Spleen (tissue), 11 donors: ENCODE measurements at regions not wholly inside any gene's neighbourhood (a gene's known extent, or its start where the extent isn't known, plus 50 kb on each side); places are given as distances from the start of the nearest gene placed in this dataset.

ENCODE experiments used
- DNase-seq: peaks from one replicate; pipeline ENCODE4 v3.0.0-alpha.2; 2020
- H3K27ac ChIP-seq, 8 donors: fragments of 200-600 bp; sonication (generic) in 7 of 8; 1 replicate in 4 of 8; 2 replicates in 4 of 8; pipeline versions ENCODE4 v1.5.0 to v1.8.0; 2016 to 2021; ENCODE audit warnings: inconsistent platforms in 4 of 8, mild to moderate bottlenecking in 4 of 8, moderate library complexity in 1 of 8
- H3K27me3 ChIP-seq, 7 donors: fragments of 200-600 bp; sonication (generic) in 6 of 7; replicated peaks in 1 of 7; 1 replicate in 4 of 7; 2 replicates in 3 of 7; pipeline versions ENCODE4 v1.5.0 to v1.8.0; 2016 to 2021; ENCODE audit warnings: inconsistent platforms in 3 of 7, mild to moderate bottlenecking in 1 of 7
- H3K36me3 ChIP-seq, 6 donors: fragments of 200-600 bp; sonication (generic) in 5 of 6; 1 replicate in 4 of 6; 2 replicates in 2 of 6; pipeline versions ENCODE4 v1.5.0 to v1.8.0; 2016 to 2021; ENCODE audit warnings: inconsistent platforms in 2 of 6
- H3K4me1 ChIP-seq, 6 donors: fragments of 200-600 bp; sonication (generic) in 5 of 6; 1 replicate in 3 of 6; 2 replicates in 3 of 6; pipeline versions ENCODE4 v1.5.0 to v1.8.0; 2016 to 2021; ENCODE audit warnings: inconsistent platforms in 3 of 6
- H3K4me3 ChIP-seq, 8 donors: fragments of 200-600 bp; sonication (generic) in 7 of 8; 1 replicate in 4 of 8; 2 replicates in 4 of 8; pipeline versions ENCODE4 v1.5.0 to v1.8.0; 2016 to 2021; ENCODE audit warnings: inconsistent platforms in 4 of 8, mild to moderate bottlenecking in 4 of 8, moderate library complexity in 2 of 8
- H3K9me3 ChIP-seq, 8 donors: fragments of 200-600 bp; sonication (generic) in 7 of 8; 1 replicate in 4 of 8; 2 replicates in 4 of 8; pipeline versions ENCODE4 v1.5.0 to v1.8.0; 2016 to 2021; ENCODE audit warnings: inconsistent platforms in 4 of 8
- POLR2A ChIP-seq, 3 donors: fragments of 450-650 bp; IDR thresholded peaks; one replicate each; pipeline ENCODE4 v1.5.1; 2017; ENCODE audit warnings: antibody characterized with exemption in 3 of 3, mild to moderate bottlenecking in 1 of 3
- POLR2AphosphoS5 ChIP-seq, 3 donors: sonication (generic); formaldehyde crosslinking; IDR thresholded peaks; one replicate each; pipeline ENCODE4 v1.5.1; 2017; ENCODE audit warnings: antibody characterized with exemption in 3 of 3
- WGBS, 5 donors: extraction: QIAGEN DNeasy Blood & Tissue Kit in 3 of 5; methylation state at CpG; one replicate each; pipeline versions ENCODE4 v1.1.5 to v1.1.7; 2013 to 2018; 5-methylcytosine and 5-hydroxymethylcytosine counted together
- intact Hi-C: fragments of 100-400 bp; cut with DNase I; formaldehyde crosslinking; loops from one replicate; pipeline ENCODE4 v1.15.0; 2023; ENCODE audit warnings: low total_unique reads
- TF ChIP-seq, protein P1 (sequence below), 11 experiments: fragments of 200-600 bp in 7 of 11; fragments of 450-650 bp in 4 of 11; sonication (generic) in 4 of 11; IDR thresholded peaks in 8 of 11; conservative IDR thresholded peaks in 3 of 11; 1 replicate in 7 of 11; 2 replicates in 4 of 11; pipeline versions ENCODE4 v1.4.0 to v1.8.0; 2016 to 2021; ENCODE audit warnings: antibody characterized with exemption in 11 of 11, inconsistent platforms in 4 of 11, mild to moderate bottlenecking in 1 of 11
- donor health status: healthy with polysubstance abuse.
- donor health status: DM: no; HTN: no; CAD: no; lungs with moderate emphysema.
- donor health status: DM: no; HTN: no; CAD: no.
- donor health status: Bipolar disorder and iron deficiency.
- donor health status: healthy.
- donor health status: DM: no; HTN: no; CAD: no.
- donor health status: DM: yes; HTN: yes; CAD: no.

DNA sequence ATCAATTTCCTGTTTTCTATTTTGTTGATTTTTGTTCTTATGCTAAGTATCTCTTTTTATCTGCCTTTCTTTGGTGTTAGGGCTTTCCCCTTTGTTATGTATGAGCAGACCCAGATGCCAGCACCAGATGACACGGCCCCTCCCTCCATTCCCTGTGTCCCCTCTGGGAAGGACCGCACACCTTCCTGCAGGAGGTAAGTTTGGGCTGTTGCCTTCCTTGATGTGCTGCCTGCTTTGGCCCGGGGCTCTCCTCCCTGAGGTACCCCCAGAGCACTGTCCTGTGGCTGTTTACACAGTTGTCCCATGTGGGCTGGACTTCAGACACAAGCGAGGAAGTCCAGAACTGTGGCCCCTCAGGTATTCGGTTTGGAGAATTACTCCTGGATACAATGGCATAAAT is 343.8 kb upstream of the IRX1 start:
- no peak overlapping the region for H3K27ac ChIP-seq
- no peak for DNase-seq
- H3K4me1 ChIP-seq, result no peaks in the 10 kb centered on the region
- H3K36me3 ChIP-seq, result no peaks in the 10 kb centered on the region
- intact Hi-C loops, result no loop called here
- 32 to 48% (median 38%) methylated on average over 5 of the region's 5 CpGs for WGBS, 5 donors
- H3K9me3 ChIP-seq, result peaks cover 0 to 11% (median 0%) of the 10 kb centered on the region in 8 donors
- no peak overlapping the region for H3K4me3 ChIP-seq
- TF ChIP-seq POLR2AphosphoS5 (IDR thresholded peaks at IDR 0.05) (no peak), POLR2A (IDR thresholded peaks at IDR 0.05) (no peak)
- TF ChIP-seq, protein P1, sequence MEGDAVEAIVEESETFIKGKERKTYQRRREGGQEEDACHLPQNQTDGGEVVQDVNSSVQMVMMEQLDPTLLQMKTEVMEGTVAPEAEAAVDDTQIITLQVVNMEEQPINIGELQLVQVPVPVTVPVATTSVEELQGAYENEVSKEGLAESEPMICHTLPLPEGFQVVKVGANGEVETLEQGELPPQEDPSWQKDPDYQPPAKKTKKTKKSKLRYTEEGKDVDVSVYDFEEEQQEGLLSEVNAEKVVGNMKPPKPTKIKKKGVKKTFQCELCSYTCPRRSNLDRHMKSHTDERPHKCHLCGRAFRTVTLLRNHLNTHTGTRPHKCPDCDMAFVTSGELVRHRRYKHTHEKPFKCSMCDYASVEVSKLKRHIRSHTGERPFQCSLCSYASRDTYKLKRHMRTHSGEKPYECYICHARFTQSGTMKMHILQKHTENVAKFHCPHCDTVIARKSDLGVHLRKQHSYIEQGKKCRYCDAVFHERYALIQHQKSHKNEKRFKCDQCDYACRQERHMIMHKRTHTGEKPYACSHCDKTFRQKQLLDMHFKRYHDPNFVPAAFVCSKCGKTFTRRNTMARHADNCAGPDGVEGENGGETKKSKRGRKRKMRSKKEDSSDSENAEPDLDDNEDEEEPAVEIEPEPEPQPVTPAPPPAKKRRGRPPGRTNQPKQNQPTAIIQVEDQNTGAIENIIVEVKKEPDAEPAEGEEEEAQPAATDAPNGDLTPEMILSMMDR (IDR thresholded peaks at IDR 0.05 in 8 of 11, conservative IDR thresholded peaks at IDR 0.05 in 3 of 11), result no peak
- H3K27me3 ChIP-seq, result peaks cover 0 to 4% (median 0%) of the 10 kb centered on the region in 7 donors

- H3K4me1 ChIP-seq, result no peaks in the 10 kb centered on the region
- no peak overlapping the region for H3K4me3 ChIP-seq
- TF ChIP-seq, protein P1 (IDR thresholded peaks at IDR 0.05 in 8 of 11, conservative IDR thresholded peaks at IDR 0.05 in 3 of 11), result no peak
- TF ChIP-seq POLR2AphosphoS5 (IDR thresholded peaks at IDR 0.05) (no peak), POLR2A (IDR thresholded peaks at IDR 0.05) (no peak)
- no peaks in the 10 kb centered on the region for H3K36me3 ChIP-seq
- H3K27me3 ChIP-seq, result peaks cover 0 to 4% (median 0%) of the 10 kb centered on the region in 7 donors
- peaks cover 0 to 19% (median 9%) of the 10 kb centered on the region in 8 donors for H3K9me3 ChIP-seq
- intact Hi-C loops, result no loop called here
- no peak overlapping the region for H3K27ac ChIP-seq
- no peak for DNase-seq
- WGBS, 5 donors, result 54 to 79% (median 64%) methylated on average over 2 of the region's 2 CpGs
These were observed 346.2 kb upstream of the IRX1 start for GRCh38 chr5:3249401-3249800.

GRCh38 chr5:3237276-3237868 is 358.3 kb upstream of the IRX1 start:
- Histone ChIP-seq H3K36me3 (no peaks in the 10 kb centered on the region), H3K4me1 (no peaks in the 10 kb centered on the region), H3K27ac (no peak overlapping the region), H3K27me3 (no peaks in the 10 kb centered on the region), H3K9me3 (peaks cover 0 to 79% (median 28%) of the 10 kb centered on the region in 8 donors), H3K4me3 (no peak overlapping the region)
- TF ChIP-seq, protein P1 (IDR thresholded peaks at IDR 0.05 in 8 of 11, conservative IDR thresholded peaks at IDR 0.05 in 3 of 11), result no peak
- no peak for TF ChIP-seq POLR2A (IDR thresholded peaks at IDR 0.05)
- no peak for TF ChIP-seq POLR2AphosphoS5 (IDR thresholded peaks at IDR 0.05)
- WGBS, 5 donors, result 84 to 92% (median 89%) methylated on average over 8 to 11 of the region's 11 CpGs
- intact Hi-C loops, result no loop called here
- DNase-seq, result no peak

- peaks cover 0 to 51% (median 17%) of the 10 kb centered on the region in 8 donors for H3K9me3 ChIP-seq
- intact Hi-C loops, result no loop called here
- H3K4me1 ChIP-seq, result no peaks in the 10 kb centered on the region
- no peaks in the 10 kb centered on the region for H3K27me3 ChIP-seq
- 92 to 97% (median 94%) methylated on average over 9 of the region's 9 CpGs for WGBS, 5 donors
- H3K36me3 ChIP-seq, result no peaks in the 10 kb centered on the region
- no peak for DNase-seq
- no peak overlapping the region for H3K4me3 ChIP-seq
- TF ChIP-seq, protein P1 (IDR thresholded peaks at IDR 0.05 in 8 of 11, conservative IDR thresholded peaks at IDR 0.05 in 3 of 11), result no peak
- no peak for TF ChIP-seq POLR2AphosphoS5 (IDR thresholded peaks at IDR 0.05)
- no peak for TF ChIP-seq POLR2A (IDR thresholded peaks at IDR 0.05)
- H3K27ac ChIP-seq, result no peak overlapping the region
These were observed 361.1 kb upstream of the IRX1 start for GRCh38 chr5:3234566-3234965.
